ENCODE measurements at regions not wholly inside any gene's neighbourhood (a gene's known extent, or its start where the extent isn't known, plus 50 kb on each side); places are given as distances from the start of the nearest gene placed in this dataset.

GRCh38 chr5:163867324-163867723 lies 361.9 kb downstream of the MAT2B start:
- no peaks in the 10 kb centered on the region for H3K9me1 ChIP-seq (ENCODE audit: control insufficient read depth, extremely low read depth, insufficient read depth, low read length)
- FAIRE-seq = no peak
- no peak overlapping the region for H3K4me2 ChIP-seq (ENCODE audit: control insufficient read depth, extremely low read depth, insufficient read depth, low read depth, low read length)
- DNase-seq (ENCODE audit: low read depth, low spot score) = no peak
- H3K4me3 ChIP-seq (ENCODE audit: control insufficient read depth in 2 of 3, extremely low read depth in 1 of 3, insufficient read depth in 2 of 3, low read depth in 1 of 3, low read length in 3 of 3) = no peak overlapping the region
- H3K36me3 ChIP-seq (ENCODE audit: control insufficient read depth in 2 of 2, extremely low read depth in 1 of 2, insufficient read depth in 2 of 2, low read length in 2 of 2) = no peaks in the 10 kb centered on the region
- dilution Hi-C loops (cut with MboI; ENCODE audit: extremely low pct_ligation_motif_present, low sequenced_read_pairs) = no loop called here
- no peak overlapping the region for H3K9ac ChIP-seq (ENCODE audit: control insufficient read depth, extremely low read depth, insufficient read depth, low read length)
- no peaks in the 10 kb centered on the region for H3K79me2 ChIP-seq (ENCODE audit: control insufficient read depth, insufficient read depth, low read length)
- H3K27ac ChIP-seq (ENCODE audit: control insufficient read depth, insufficient read depth, low read length) = no peak overlapping the region
- no peaks in the 10 kb centered on the region for H3K9me3 ChIP-seq (ENCODE audit: control insufficient read depth, low read depth, low read length)
- no peaks in the 10 kb centered on the region for H4K20me1 ChIP-seq (ENCODE audit: control insufficient read depth, extremely low read depth, insufficient read depth, low read length)
- no peaks in the 10 kb centered on the region for H3K4me1 ChIP-seq (ENCODE audit: control insufficient read depth, extremely low read depth, insufficient read depth, low read length)
- TF ChIP-seq, protein P1, sequence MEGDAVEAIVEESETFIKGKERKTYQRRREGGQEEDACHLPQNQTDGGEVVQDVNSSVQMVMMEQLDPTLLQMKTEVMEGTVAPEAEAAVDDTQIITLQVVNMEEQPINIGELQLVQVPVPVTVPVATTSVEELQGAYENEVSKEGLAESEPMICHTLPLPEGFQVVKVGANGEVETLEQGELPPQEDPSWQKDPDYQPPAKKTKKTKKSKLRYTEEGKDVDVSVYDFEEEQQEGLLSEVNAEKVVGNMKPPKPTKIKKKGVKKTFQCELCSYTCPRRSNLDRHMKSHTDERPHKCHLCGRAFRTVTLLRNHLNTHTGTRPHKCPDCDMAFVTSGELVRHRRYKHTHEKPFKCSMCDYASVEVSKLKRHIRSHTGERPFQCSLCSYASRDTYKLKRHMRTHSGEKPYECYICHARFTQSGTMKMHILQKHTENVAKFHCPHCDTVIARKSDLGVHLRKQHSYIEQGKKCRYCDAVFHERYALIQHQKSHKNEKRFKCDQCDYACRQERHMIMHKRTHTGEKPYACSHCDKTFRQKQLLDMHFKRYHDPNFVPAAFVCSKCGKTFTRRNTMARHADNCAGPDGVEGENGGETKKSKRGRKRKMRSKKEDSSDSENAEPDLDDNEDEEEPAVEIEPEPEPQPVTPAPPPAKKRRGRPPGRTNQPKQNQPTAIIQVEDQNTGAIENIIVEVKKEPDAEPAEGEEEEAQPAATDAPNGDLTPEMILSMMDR (optimal IDR thresholded peaks at IDR 0.05 in 1 of 3, IDR thresholded peaks at IDR 0.05 in 1 of 3, conservative IDR thresholded peaks at IDR 0.05 in 1 of 3; ENCODE audit: extremely low read depth in 1 of 3, insufficient read depth in 2 of 3, low read length in 3 of 3) = no peak
- H3K27me3 ChIP-seq (ENCODE audit: control insufficient read depth, extremely low read depth, insufficient read depth, low read length) = no peaks in the 10 kb centered on the region
- no peak overlapping the region for H2AFZ ChIP-seq (ENCODE audit: control insufficient read depth, low read length)

DNA sequence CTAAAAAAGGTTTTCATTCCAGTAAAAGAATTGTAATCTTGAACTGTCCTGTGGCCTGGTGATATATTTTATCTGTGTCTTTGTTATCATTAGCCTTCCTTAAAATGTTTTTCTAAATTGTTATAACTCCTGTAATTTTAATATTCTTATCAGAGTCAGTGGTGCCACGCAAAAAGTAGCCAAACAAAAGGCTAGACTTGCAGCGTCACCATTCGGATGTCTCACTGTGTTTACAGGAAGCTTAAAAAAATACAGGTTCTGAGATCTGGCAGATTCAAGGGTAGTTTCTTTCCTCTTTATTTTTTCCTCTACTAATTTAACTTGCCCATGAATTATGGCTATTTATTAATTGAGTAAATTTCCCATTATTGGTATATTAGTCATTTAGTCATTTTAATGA lies 362.3 kb downstream of the MAT2B start:
- H3K79me2 ChIP-seq (ENCODE audit: control insufficient read depth, insufficient read depth, low read length) = no peaks in the 10 kb centered on the region
- H3K4me1 ChIP-seq (ENCODE audit: control insufficient read depth, extremely low read depth, insufficient read depth, low read length) = no peaks in the 10 kb centered on the region
- FAIRE-seq = no peak
- H3K9ac ChIP-seq (ENCODE audit: control insufficient read depth, extremely low read depth, insufficient read depth, low read length) = no peak overlapping the region
- H3K9me3 ChIP-seq (ENCODE audit: control insufficient read depth, low read depth, low read length) = no peaks in the 10 kb centered on the region
- no peaks in the 10 kb centered on the region for H3K36me3 ChIP-seq (ENCODE audit: control insufficient read depth in 2 of 2, extremely low read depth in 1 of 2, insufficient read depth in 2 of 2, low read length in 2 of 2)
- dilution Hi-C loops (cut with MboI; ENCODE audit: extremely low pct_ligation_motif_present, low sequenced_read_pairs) = no loop called here
- H4K20me1 ChIP-seq (ENCODE audit: control insufficient read depth, extremely low read depth, insufficient read depth, low read length) = no peaks in the 10 kb centered on the region
- TF ChIP-seq, protein P1 (optimal IDR thresholded peaks at IDR 0.05 in 1 of 3, IDR thresholded peaks at IDR 0.05 in 1 of 3, conservative IDR thresholded peaks at IDR 0.05 in 1 of 3; ENCODE audit: extremely low read depth in 1 of 3, insufficient read depth in 2 of 3, low read length in 3 of 3) = no peak
- TF ChIP-seq EZH2 (IDR thresholded peaks at IDR 0.05; ENCODE audit: low read length) = no peak
- H3K4me2 ChIP-seq (ENCODE audit: control insufficient read depth, extremely low read depth, insufficient read depth, low read depth, low read length) = no peak overlapping the region
- H3K27ac ChIP-seq (ENCODE audit: control insufficient read depth, insufficient read depth, low read length) = no peak overlapping the region
- no peaks in the 10 kb centered on the region for H3K9me1 ChIP-seq (ENCODE audit: control insufficient read depth, extremely low read depth, insufficient read depth, low read length)
- no peak overlapping the region for H3K4me3 ChIP-seq (ENCODE audit: control insufficient read depth in 2 of 3, extremely low read depth in 1 of 3, insufficient read depth in 2 of 3, low read depth in 1 of 3, low read length in 3 of 3)
- no peaks in the 10 kb centered on the region for H3K27me3 ChIP-seq (ENCODE audit: control insufficient read depth, extremely low read depth, insufficient read depth, low read length)
- no peak for DNase-seq (ENCODE audit: low read depth, low spot score)
- H2AFZ ChIP-seq (ENCODE audit: control insufficient read depth, low read length) = no peak overlapping the region

All from keratinocyte (primary cell).